ENCODE measurements at regions not wholly inside any gene's neighbourhood (a gene's known extent, or its start where the extent isn't known, plus 50 kb on each side); places are given as distances from the start of the nearest gene placed in this dataset.

DNA sequence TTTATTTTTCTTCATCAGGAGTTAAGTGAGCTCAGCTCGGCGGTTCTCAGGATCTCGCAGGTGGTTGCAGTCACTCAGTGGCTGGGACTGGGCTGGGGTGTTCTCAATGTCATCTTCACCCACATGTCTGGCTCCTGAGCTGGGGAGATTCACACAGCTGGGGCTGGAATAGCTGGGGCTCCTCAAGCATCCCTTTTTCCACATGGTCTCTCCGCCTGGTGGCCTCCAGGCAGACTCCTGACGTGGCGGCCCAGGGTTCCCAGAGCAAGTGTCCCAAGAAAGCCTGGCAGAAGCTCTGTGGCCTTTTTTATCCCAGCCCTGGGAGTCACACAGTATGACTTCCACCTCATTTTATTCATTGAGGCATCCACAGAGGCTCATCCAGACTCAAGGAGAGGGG, 84.1 kb upstream of the ANKRD34C start:
- ATAC-seq (replicated peaks in 6 of 8) = no peak
- WGBS, 10 experiments = 80 to 100% (median 87%) methylated on average over 2 to 5 of the region's 6 CpGs; no CpG with 5 or more reads in 4 of the 10 experiments
- in situ Hi-C loops (cut with MboI; ENCODE audit: low pct_unique_long_range_greater_than_20kb in 2 of 9, low sequenced_read_pairs in 9 of 9, unreplicated experiment in 9 of 9) = loop anchor here in 6 of 9 experiments (25.0 kb wide), 3 partner anchors 161 to 561 kb away; partner anchors contain the start of gene CHRNB4 (in 1 of the 6)
- no peak overlapping the region for H3K4me3 ChIP-seq
- no peak overlapping the region for H3K27ac ChIP-seq
- peaks cover 1 to 2% of the 10 kb centered on the region in 2 donors for H3K4me1 ChIP-seq (replicated peaks in 1 of 2)

DNA sequence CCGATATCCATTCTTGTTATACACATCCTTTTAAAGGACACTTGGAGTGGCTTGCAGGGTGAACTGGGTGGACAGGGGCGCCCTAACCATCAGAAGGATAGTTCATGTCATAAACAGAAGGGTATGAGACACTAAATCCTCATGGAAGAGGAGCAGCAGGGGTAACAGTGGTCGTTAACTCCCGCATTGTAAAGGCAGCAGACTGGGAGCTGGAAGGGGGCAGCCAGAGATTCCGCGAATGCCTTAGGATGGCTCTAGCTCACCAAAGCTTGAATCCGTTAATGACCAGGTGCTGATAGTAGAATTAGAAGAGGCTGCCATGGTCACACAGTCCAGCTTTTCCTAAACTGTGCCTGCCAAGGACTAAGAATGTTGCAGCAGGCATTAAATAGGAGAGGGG, 85.2 kb upstream of the ANKRD34C start:
- H3K27ac ChIP-seq = no peak overlapping the region
- WGBS, 10 experiments = 10 to 83% (median 57%) methylated on average over 1 to 6 of the region's 7 CpGs; no CpG with 5 or more reads in 1 of the 10 experiments
- H3K4me3 ChIP-seq = no peak overlapping the region
- in situ Hi-C loops (cut with MboI; ENCODE audit: low pct_unique_long_range_greater_than_20kb in 2 of 9, low sequenced_read_pairs in 9 of 9, unreplicated experiment in 9 of 9) = loop anchor here in 6 of 9 experiments (25.0 kb wide), 3 partner anchors 160 to 560 kb away; partner anchors contain the start of gene CHRNB4 (in 1 of the 6)
- ATAC-seq (replicated peaks in 6 of 8) = no peak
- H3K4me1 ChIP-seq (replicated peaks in 1 of 2) = peaks cover 13 to 14% of the 10 kb centered on the region in 2 donors

DNA sequence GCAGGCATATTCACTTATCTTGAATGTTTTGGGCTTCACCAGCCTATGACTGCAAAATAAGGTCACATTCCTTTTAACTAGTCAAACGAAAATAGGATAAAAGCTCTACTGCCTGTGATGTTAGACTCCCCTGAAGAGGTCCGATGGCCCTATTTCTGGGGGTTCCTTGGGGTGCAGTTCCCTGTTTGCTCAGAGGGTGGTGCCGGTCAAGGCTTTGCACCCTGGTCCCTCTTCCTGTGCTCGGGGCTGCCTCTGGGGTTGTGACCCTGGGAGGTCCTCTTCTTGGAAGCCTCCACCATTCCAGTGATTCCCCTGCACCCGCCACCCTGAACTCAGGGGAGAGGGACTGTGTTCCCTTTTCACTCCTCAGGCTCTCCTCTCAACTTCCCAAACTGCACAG, 86.7 kb upstream of the ANKRD34C start:
- Histone ChIP-seq H3K4me1 (replicated peaks in 1 of 2) (peaks cover 16 to 21% of the 10 kb centered on the region in 2 donors), H3K4me3 (no peak overlapping the region), H3K27ac (no peak overlapping the region)
- in situ Hi-C loops (cut with MboI; ENCODE audit: low pct_unique_long_range_greater_than_20kb in 2 of 9, low sequenced_read_pairs in 9 of 9, unreplicated experiment in 9 of 9) = loop anchor here in 6 of 9 experiments (25.0 kb wide), 3 partner anchors 159 to 559 kb away; partner anchors contain the start of gene CHRNB4 (in 1 of the 6)
- 0 to 100% (median 60%) methylated on average over 1 to 4 of the region's 5 CpGs; no CpG with 5 or more reads in 3 of the 10 experiments for WGBS, 10 experiments
- ATAC-seq (replicated peaks in 6 of 8) = no peak

DNA sequence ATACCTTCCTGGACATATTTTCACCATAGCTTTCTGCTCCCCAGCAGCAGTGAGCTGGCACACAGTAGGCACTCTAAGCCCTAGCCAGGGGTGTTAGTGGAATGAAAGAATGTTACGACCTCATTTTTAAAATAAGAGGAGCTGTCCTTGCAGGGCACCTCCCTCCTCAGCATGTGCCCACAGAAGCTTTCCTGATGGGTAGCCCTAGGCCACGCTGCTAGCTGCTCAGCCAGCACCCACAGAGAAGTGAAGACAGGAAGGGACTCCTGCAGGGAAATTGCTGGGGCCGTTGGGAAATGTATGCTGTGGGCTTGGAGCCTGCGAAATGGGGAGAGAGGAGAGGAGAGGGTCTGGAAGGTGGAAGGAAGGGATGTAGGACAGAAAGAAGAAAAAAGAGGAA, 87.3 kb upstream of the ANKRD34C start:
- WGBS, 10 experiments = 0 to 86% (median 51%) methylated on average over 1 to 4 of the region's 4 CpGs
- in situ Hi-C loops (cut with MboI; ENCODE audit: low pct_unique_long_range_greater_than_20kb in 2 of 9, low sequenced_read_pairs in 9 of 9, unreplicated experiment in 9 of 9) = loop anchor here in 6 of 9 experiments (25.0 kb wide), 3 partner anchors 158 to 558 kb away; partner anchors contain the start of gene CHRNB4 (in 1 of the 6)
- no peak overlapping the region for H3K27ac ChIP-seq
- no peak overlapping the region for H3K4me3 ChIP-seq
- no peak for ATAC-seq (replicated peaks in 6 of 8)
- H3K4me1 ChIP-seq (replicated peaks in 1 of 2) = peaks cover 19 to 25% of the 10 kb centered on the region in 2 donors

DNA sequence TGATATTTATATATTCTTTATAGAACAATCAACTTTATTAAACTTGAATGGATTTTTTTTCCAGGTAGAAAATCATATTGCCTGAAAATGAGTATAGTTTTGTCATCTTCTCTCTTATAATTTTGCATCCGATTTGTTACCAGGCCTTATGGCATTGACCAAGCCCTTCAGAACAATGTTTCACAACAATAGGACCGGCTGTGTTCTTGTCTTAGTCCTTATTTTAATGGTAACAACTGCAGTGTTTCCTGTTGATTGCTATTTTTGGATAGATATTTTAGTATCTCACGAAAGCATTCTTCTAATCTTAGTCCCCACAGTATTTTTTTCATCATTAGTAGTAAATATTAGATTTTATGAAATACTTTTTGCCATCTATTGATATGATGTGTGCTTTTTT, 88.1 kb upstream of the ANKRD34C start:
- in situ Hi-C loops (cut with MboI; ENCODE audit: low pct_unique_long_range_greater_than_20kb in 2 of 9, low sequenced_read_pairs in 9 of 9, unreplicated experiment in 9 of 9) = loop anchor here in 6 of 9 experiments (25.0 kb wide), 3 partner anchors 157 to 557 kb away; partner anchors contain the start of gene CHRNB4 (in 1 of the 6)
- Histone ChIP-seq H3K4me3 (no peak overlapping the region), H3K27ac (no peak overlapping the region), H3K4me1 (replicated peaks in 1 of 2) (peaks cover 24 to 30% of the 10 kb centered on the region in 2 donors)
- ATAC-seq (replicated peaks in 6 of 8) = no peak
- 6 to 100% (median 68%) methylated on average over 1 to 3 of the region's 3 CpGs for WGBS, 10 experiments

DNA sequence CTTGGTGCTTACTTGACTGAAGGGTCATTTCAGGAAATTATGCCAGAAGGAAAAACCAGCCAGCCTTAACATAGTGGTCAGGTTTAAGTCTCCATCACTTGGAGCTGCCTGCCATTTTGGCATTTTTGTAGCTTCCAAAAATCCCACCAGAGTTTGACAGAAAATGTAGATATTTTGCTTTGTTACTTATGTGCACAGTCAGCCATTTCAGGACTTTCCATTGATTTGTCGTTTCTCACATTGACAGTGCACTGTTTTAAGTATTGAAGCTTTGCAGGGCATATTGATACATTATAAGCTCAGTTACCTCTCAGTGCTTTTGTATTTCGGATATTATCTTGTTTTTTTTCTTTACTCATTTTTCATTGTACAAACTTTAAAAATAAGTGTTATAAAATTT, 89.0 kb upstream of the ANKRD34C start:
- no peak overlapping the region for H3K4me3 ChIP-seq
- no peak overlapping the region for H3K27ac ChIP-seq
- WGBS, 10 experiments = 6 to 100% (median 81%) methylated on average over 2 of the region's 2 CpGs; no CpG with 5 or more reads in 1 of the 10 experiments
- peaks cover 24 to 30% of the 10 kb centered on the region in 2 donors for H3K4me1 ChIP-seq (replicated peaks in 1 of 2)
- ATAC-seq (replicated peaks in 6 of 8) = no peak
- in situ Hi-C loops (cut with MboI; ENCODE audit: low pct_unique_long_range_greater_than_20kb in 2 of 9, low sequenced_read_pairs in 9 of 9, unreplicated experiment in 9 of 9) = loop anchor here in 6 of 9 experiments (25.0 kb wide), 3 partner anchors 156 to 556 kb away; partner anchors contain the start of gene CHRNB4 (in 1 of the 6)

DNA sequence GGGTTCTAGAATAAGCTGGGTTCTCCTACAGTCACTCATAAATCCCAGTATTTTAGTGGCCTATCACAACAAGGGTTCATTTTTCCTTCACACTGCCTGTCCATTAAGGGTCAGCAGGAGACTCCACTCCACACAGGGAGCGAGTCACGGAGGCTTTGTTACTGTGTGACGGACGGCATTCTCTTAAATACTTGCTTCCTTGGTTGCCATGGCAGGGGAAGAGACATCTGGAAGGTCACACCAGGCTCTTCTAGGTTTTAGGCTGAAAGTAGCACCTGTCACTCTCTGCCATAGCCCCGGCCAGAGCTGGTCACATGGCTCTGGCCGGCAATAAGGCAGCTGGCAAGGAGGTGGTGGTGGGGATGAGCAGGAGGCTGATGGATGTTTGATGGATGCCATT, 89.4 kb upstream of the ANKRD34C start:
- Histone ChIP-seq H3K4me3 (no peak overlapping the region), H3K27ac (no peak overlapping the region), H3K4me1 (replicated peaks in 1 of 2) (peaks cover 24 to 30% of the 10 kb centered on the region in 2 donors)
- WGBS, 10 experiments = 40 to 59% (median 55%) methylated on average over 2 to 5 of the region's 6 CpGs; no CpG with 5 or more reads in 6 of the 10 experiments
- ATAC-seq (replicated peaks in 6 of 8) = peak in 5 of 8 experiments; percentile 47 to 66 (median 59)
- in situ Hi-C loops (cut with MboI; ENCODE audit: low pct_unique_long_range_greater_than_20kb in 2 of 9, low sequenced_read_pairs in 9 of 9, unreplicated experiment in 9 of 9) = loop anchor here in 6 of 9 experiments (25.0 kb wide), 3 partner anchors 156 to 556 kb away; partner anchors contain the start of gene CHRNB4 (in 1 of the 6)

DNA sequence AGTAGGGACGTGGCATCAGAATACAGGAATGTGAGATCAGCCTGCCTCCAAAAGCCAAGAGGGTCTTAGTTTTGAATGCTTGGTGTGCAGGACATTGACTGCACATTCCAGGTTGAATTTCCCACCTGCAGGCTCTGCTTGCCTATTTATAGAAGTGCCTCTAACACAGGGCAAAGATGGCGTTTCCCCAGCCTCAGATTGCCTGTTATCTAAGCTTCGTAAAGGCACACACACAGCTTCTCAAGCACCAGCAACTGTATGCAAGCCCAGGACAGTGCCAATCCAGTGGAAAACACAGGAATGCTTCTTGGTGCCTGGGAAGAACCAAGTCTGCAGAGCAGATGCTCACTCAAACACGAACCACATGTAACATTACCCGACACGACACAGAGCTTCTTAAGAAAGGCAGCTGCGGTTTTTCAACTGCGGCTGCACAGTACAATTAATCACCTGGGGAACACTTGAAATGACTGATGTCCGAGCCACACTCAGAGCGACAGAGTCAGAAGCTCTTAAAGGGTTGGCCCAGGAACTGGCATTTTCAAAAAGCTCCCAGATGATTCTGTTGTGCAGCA, 90.0 kb upstream of the ANKRD34C start:
- no peak overlapping the region for H3K4me3 ChIP-seq
- H3K27ac ChIP-seq = no peak overlapping the region
- 6 to 49% (median 20%) methylated on average over 1 to 9 of the region's 10 CpGs; no CpG with 5 or more reads in 5 of the 10 experiments for WGBS, 10 experiments
- in situ Hi-C loops (cut with MboI; ENCODE audit: low pct_unique_long_range_greater_than_20kb in 2 of 9, low sequenced_read_pairs in 9 of 9, unreplicated experiment in 9 of 9) = loop anchor here in 6 of 9 experiments (25.0 kb wide), 3 partner anchors 155 to 555 kb away; partner anchors contain the start of gene CHRNB4 (in 1 of the 6)
- H3K4me1 ChIP-seq (replicated peaks in 1 of 2) = peaks cover 24 to 30% of the 10 kb centered on the region in 2 donors
- ATAC-seq (replicated peaks in 6 of 8) = peak in 7 of 8 experiments; percentile 30 to 60 (median 43)

DNA sequence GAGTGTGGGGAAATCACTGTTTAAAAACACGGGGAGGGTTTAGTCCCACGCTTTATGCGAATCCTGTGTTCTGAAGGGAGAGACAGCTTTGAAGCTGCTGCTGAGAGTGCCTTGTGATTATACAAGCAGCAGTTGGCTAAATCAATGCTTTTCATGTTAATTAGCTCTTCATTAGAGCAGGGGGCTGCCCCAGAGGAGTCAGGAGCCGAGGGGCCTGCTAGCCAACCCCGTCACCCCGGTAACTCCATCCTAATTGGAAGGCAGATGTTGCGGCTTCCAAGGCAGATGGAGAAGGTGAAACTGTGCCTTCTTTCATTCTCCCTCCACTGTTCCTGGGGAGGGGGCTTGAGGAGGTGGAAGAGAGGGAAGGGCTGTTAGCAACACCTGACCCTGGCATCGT, 92.4 kb upstream of the ANKRD34C start:
- in situ Hi-C loops (cut with MboI; ENCODE audit: low pct_unique_long_range_greater_than_20kb in 2 of 9, low sequenced_read_pairs in 9 of 9, unreplicated experiment in 9 of 9) = loop anchor here in 6 of 9 experiments (25.0 kb wide), 3 partner anchors 153 to 553 kb away; partner anchors contain the start of gene CHRNB4 (in 1 of the 6)
- WGBS, 10 experiments = 28 to 83% (median 56%) methylated on average over 1 to 8 of the region's 8 CpGs; no CpG with 5 or more reads in 3 of the 10 experiments
- Histone ChIP-seq H3K27ac (no peak overlapping the region), H3K4me1 (replicated peaks in 1 of 2) (peaks cover 24 to 30% of the 10 kb centered on the region in 2 donors), H3K4me3 (no peak overlapping the region)
- peak in 5 of 8 experiments; percentile 58 to 67 (median 62) for ATAC-seq (replicated peaks in 6 of 8)

DNA sequence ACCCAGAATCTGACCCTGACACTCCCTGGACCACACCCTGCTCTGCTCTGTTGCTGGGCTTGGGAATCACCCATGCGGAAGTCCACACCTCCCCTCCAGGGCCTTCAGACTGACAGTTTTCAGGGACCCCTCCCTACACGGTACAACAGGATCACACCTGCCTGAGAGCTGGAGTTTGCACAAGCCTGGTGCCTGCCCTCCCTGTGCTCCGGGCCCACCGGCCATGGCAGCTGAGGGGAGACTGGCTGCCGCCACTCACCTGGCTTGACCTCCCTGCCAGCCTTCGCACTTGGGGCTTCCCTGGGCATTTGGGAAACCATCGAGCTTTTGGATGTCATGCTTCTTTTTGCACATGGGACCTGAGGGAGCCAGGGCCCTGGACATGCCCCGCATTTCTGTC, 95.9 kb upstream of the ANKRD34C start:
- ATAC-seq (replicated peaks in 6 of 8) = peak in 2 of 8 experiments; percentile 26 to 65
- Histone ChIP-seq H3K27ac (no peak overlapping the region), H3K4me3 (no peak overlapping the region), H3K4me1 (replicated peaks in 1 of 2) (peaks cover 8 to 10% of the 10 kb centered on the region in 2 donors)
- 14 to 100% (median 82%) methylated on average over 1 to 4 of the region's 8 CpGs; no CpG with 5 or more reads in 6 of the 10 experiments for WGBS, 10 experiments
- in situ Hi-C loops (cut with MboI; ENCODE audit: low pct_unique_long_range_greater_than_20kb in 2 of 9, low sequenced_read_pairs in 9 of 9, unreplicated experiment in 9 of 9) = loop anchor here in 7 of 9 experiments (10.0 to 25.0 kb wide), 4 partner anchors 149 to 549 kb away; partner anchors contain the start of gene CHRNB4 (in 1 of the 7)

DNA sequence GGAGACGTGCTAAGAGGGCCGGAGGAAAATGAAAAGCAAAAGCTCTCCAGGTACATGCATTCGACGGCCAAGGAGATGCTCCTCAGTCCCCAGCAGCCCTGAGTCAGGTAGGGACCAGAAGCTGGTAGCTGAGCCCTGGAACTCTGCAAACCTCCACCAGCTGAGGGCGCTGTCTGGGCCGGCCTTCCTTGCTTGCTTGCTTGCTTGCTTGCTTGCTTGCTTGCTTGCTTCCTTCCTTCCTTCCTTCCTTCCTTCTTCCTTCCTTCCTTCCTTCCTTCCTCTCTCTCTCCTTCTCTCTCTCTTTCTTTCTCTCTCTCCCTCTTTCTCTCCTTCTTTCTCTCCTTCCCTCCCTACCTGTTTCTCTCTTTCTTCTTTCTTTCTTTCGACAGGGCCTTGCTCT, 94.6 kb upstream of the RASGRF1 start:
- in situ Hi-C loops (cut with MboI; ENCODE audit: low pct_unique_long_range_greater_than_20kb in 2 of 9, low sequenced_read_pairs in 9 of 9, unreplicated experiment in 9 of 9) = loop anchor here in 7 of 9 experiments (10.0 to 25.0 kb wide), 4 partner anchors 148 to 548 kb away; partner anchors contain the start of gene CHRNB4 (in 1 of the 7)
- Histone ChIP-seq H3K4me3 (no peak overlapping the region), H3K27ac (no peak overlapping the region), H3K4me1 (replicated peaks in 1 of 2) (peaks cover 5% of the 10 kb centered on the region in 2 donors)
- ATAC-seq (replicated peaks in 6 of 8) = no peak
- WGBS, 10 experiments = 60 to 100% (median 93%) methylated on average over 1 to 4 of the region's 7 CpGs; no CpG with 5 or more reads in 2 of the 10 experiments

DNA sequence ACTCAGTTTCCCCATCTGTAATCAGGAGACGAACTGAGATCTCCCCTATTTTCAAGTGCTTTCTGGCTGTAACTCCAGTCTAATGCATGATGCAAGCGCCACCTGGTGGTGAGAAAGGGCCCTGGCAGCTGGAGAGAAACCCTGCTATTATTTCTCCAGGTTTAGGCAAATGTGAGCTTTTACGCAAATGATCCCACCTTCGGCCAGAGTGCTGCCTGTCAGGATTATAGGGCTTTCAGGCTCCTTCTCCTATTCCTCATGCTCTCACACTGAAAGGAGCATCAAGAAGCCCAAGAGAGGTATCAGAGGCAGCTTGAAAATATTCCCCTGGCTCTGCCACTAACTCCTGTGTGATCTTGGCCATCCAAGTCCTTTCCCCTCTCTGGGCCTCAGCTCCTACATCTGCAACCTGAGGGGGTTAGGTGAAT, 93.9 kb upstream of the RASGRF1 start:
- H3K4me3 ChIP-seq = no peak overlapping the region
- in situ Hi-C loops (cut with MboI; ENCODE audit: low pct_unique_long_range_greater_than_20kb in 2 of 9, low sequenced_read_pairs in 9 of 9, unreplicated experiment in 9 of 9) = loop anchor here in 7 of 9 experiments (10.0 to 25.0 kb wide), 4 partner anchors 147 to 547 kb away; partner anchors contain the start of gene CHRNB4 (in 1 of the 7)
- WGBS, 10 experiments = 0 to 13% (median 0%) methylated on average over 1 to 4 of the region's 4 CpGs; no CpG with 5 or more reads in 3 of the 10 experiments
- peak; percentile 49 to 77 (median 64) for ATAC-seq (replicated peaks in 6 of 8)
- H3K4me1 ChIP-seq (replicated peaks in 1 of 2) = peaks cover under 1 to 2% of the 10 kb centered on the region in 2 donors
- no peak overlapping the region for H3K27ac ChIP-seq
